Stomach (tissue), 8 donors: ENCODE measurements at regions not wholly inside any gene's neighbourhood (a gene's known extent, or its start where the extent isn't known, plus 50 kb on each side); places are given as distances from the start of the nearest gene placed in this dataset.
A peak's percentile ranks its signal among the peaks of the same experiment; 100 is the strongest.

ENCODE experiments used
- DNase-seq, 2 donors: peaks; one replicate each; pipeline versions ENCODE4 v3.0.0 to v3.0.0-alpha.2; 2013 to 2019
- H3K27ac ChIP-seq, 5 donors: fragments of 200-600 bp in 4 of 5; sonication (generic) in 4 of 5; one replicate each; pipeline ENCODE4 v1.5.1; 2013 to 2019; ENCODE audit warnings: mild to moderate bottlenecking in 1 of 5, moderate library complexity in 1 of 5
- H3K27me3 ChIP-seq, 3 donors: fragments of 200-600 bp; sonication (generic); one replicate each; pipeline ENCODE4 v1.5.1; 2017 to 2019; ENCODE audit warnings: mixed run types in 1 of 3
- H3K36me3 ChIP-seq, 4 donors: fragments of 200-600 bp; sonication (generic); 1 replicate in 3 of 4; 2 replicates in 1 of 4; pipeline ENCODE4 v1.5.1; 2016 to 2019
- H3K4me1 ChIP-seq, 4 donors: fragments of 200-600 bp; sonication (generic); one replicate each; pipeline ENCODE4 v1.5.1; 2016 to 2019
- H3K4me3 ChIP-seq, 4 donors: fragments of 200-600 bp; sonication (generic) in 3 of 4; one replicate each; pipeline ENCODE4 v1.5.1; 2016 to 2019; ENCODE audit warnings: mild to moderate bottlenecking in 1 of 4
- H3K9me3 ChIP-seq, 4 donors: fragments of 200-600 bp; sonication (generic); one replicate each; pipeline ENCODE4 v1.5.1; 2016 to 2019
- EP300 ChIP-seq: sonication (generic); formaldehyde crosslinking; IDR thresholded peaks from one replicate; pipeline ENCODE4 v1.6.1; 2017; ENCODE audit warnings: antibody characterized with exemption
- POLR2A ChIP-seq, 4 donors: fragments of 450-650 bp; IDR thresholded peaks; one replicate each; pipeline ENCODE4 v1.6.1; 2016; ENCODE audit warnings: antibody characterized with exemption in 4 of 4, control low read depth in 2 of 4, mild to moderate bottlenecking in 1 of 4, moderate library complexity in 1 of 4
- POLR2AphosphoS5 ChIP-seq, 3 donors: sonication (generic); formaldehyde crosslinking; IDR thresholded peaks; one replicate each; pipeline ENCODE4 v1.6.1; 2016; ENCODE audit warnings: antibody characterized with exemption in 3 of 3
- WGBS, 5 donors: extraction: QIAGEN DNeasy Blood & Tissue Kit in 3 of 5; methylation state at CpG; one replicate each; pipeline versions ENCODE4 v1.1.5 to v1.1.7; 2013 to 2018; 5-methylcytosine and 5-hydroxymethylcytosine counted together
- intact Hi-C: fragments of 100-400 bp; cut with DNase I; formaldehyde crosslinking; loops from one replicate; pipeline ENCODE4 v1.15.1; 2023; ENCODE audit warnings: low total_unique reads
- TF ChIP-seq, protein P1 (sequence below), 7 experiments: fragments of 450-650 bp in 4 of 7; fragments of 200-600 bp in 3 of 7; sonication (generic) in 3 of 7; IDR thresholded peaks; one replicate each; pipeline ENCODE4 v1.5.1; 2016 to 2019; ENCODE audit warnings: antibody characterized with exemption in 7 of 7, control low read depth in 2 of 7, mild to moderate bottlenecking in 1 of 7
- donor health status: healthy with polysubstance abuse.
- donor health status: Bipolar disorder and iron deficiency.
- donor health status: healthy.

DNA sequence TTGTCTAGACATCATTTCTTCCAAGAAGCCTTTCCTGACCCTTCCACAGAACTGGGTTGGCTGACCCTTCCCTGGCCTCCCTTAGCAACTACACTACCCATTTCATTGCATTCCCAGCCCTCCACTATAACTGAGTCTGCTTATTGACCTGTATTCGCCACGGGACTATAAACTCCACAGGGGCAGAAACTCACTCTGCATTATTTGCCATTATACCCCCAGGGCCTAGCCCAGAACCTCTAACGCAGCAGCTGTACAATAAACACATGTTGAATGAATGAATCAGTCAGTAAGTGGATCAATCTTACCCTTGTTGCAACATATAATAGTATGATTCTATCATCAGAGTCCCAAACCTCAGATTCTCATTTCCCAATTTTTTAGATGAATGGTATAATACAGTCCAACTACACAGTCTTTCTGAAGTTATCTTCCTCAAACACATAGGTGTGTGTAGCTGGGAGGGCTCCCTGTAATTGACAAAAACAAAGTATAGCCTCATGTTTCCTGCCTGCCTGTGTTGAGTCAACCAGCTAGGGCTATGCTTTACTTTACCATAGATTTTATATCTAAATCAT is 209.3 kb downstream of the CHIC2 start:
- no peaks in the 10 kb centered on the region for H3K9me3 ChIP-seq
- H3K4me3 ChIP-seq, result no peak overlapping the region
- intact Hi-C loops, result no loop called here
- peak overlapping the region in 3 of 5 donors; percentile 24 to 65 (median 43) for H3K27ac ChIP-seq
- DNase-seq, result no peak
- 58 to 79% (median 74%) methylated on average over 3 of the region's 3 CpGs for WGBS, 5 donors
- no peaks in the 10 kb centered on the region for H3K4me1 ChIP-seq
- H3K27me3 ChIP-seq, result no peaks in the 10 kb centered on the region
- H3K36me3 ChIP-seq, result no peaks in the 10 kb centered on the region
- no peak for TF ChIP-seq POLR2AphosphoS5 (IDR thresholded peaks at IDR 0.05)
- TF ChIP-seq, protein P1, sequence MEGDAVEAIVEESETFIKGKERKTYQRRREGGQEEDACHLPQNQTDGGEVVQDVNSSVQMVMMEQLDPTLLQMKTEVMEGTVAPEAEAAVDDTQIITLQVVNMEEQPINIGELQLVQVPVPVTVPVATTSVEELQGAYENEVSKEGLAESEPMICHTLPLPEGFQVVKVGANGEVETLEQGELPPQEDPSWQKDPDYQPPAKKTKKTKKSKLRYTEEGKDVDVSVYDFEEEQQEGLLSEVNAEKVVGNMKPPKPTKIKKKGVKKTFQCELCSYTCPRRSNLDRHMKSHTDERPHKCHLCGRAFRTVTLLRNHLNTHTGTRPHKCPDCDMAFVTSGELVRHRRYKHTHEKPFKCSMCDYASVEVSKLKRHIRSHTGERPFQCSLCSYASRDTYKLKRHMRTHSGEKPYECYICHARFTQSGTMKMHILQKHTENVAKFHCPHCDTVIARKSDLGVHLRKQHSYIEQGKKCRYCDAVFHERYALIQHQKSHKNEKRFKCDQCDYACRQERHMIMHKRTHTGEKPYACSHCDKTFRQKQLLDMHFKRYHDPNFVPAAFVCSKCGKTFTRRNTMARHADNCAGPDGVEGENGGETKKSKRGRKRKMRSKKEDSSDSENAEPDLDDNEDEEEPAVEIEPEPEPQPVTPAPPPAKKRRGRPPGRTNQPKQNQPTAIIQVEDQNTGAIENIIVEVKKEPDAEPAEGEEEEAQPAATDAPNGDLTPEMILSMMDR (IDR thresholded peaks at IDR 0.05), result no peak
- no peak for TF ChIP-seq POLR2A (IDR thresholded peaks at IDR 0.05)
- TF ChIP-seq EP300, result no peak

DNA sequence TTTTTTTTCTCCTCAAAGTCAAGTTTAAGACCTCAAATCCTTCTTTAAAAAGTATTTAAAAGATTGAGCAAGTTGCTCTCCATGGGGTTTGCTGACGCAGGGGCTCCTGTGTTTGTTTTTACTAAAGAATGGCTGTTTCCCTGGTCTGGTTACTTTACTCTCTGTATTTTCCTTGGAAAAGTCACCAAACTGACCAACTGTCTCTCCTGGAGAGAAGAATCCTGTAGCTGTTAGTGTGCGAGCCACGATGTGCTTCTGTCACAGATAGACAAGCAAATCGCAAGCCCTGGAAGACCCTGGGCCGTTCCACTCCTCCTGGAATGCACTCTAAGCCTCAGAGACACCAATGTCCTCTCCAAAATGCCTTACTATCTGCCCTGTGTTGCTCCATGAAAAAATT is 212.1 kb downstream of the CHIC2 start:
- DNase-seq, result no peak
- H3K4me1 ChIP-seq, result no peaks in the 10 kb centered on the region
- H3K27ac ChIP-seq, result peak overlapping the region in 1 of 5 donors; percentile 35
- H3K9me3 ChIP-seq, result no peaks in the 10 kb centered on the region
- TF ChIP-seq, protein P1 (IDR thresholded peaks at IDR 0.05), result no peak
- no peak for TF ChIP-seq POLR2AphosphoS5 (IDR thresholded peaks at IDR 0.05)
- no peak for TF ChIP-seq POLR2A (IDR thresholded peaks at IDR 0.05)
- TF ChIP-seq EP300, result no peak
- 47 to 58% (median 53%) methylated on average over 5 of the region's 5 CpGs for WGBS, 5 donors
- intact Hi-C loops, result no loop called here
- no peaks in the 10 kb centered on the region for H3K36me3 ChIP-seq
- no peaks in the 10 kb centered on the region for H3K27me3 ChIP-seq
- H3K4me3 ChIP-seq, result no peak overlapping the region

DNA sequence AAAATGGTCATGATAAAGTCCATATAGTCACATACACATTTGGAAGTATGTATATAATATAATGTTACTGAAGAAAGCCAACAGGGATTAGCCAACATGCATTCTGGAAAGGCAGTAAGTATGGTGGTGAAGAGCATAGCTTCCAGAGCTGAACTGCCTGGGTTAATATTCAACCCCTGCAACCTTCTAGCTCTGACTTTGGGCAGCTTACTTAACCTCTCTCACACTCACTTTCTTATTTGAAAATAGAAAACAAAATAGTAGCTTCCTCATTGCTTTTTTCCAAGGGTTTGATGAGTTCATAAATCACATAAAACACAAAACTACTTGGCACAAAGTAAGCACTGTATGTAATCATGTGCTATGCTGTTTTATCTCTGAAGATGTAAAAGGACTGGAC is 216.4 kb downstream of the CHIC2 start:
- Histone ChIP-seq H3K4me3 (no peak overlapping the region), H3K27me3 (no peaks in the 10 kb centered on the region), H3K27ac (no peak overlapping the region), H3K36me3 (no peaks in the 10 kb centered on the region), H3K4me1 (no peaks in the 10 kb centered on the region), H3K9me3 (no peaks in the 10 kb centered on the region)
- intact Hi-C loops, result loop anchor here (10.0 kb wide), 1 partner anchor 177 kb away; no protein-coding TSS in a partner anchor
- TF ChIP-seq EP300 (no peak), POLR2A (IDR thresholded peaks at IDR 0.05) (no peak), POLR2AphosphoS5 (IDR thresholded peaks at IDR 0.05) (no peak)
- TF ChIP-seq, protein P1 (IDR thresholded peaks at IDR 0.05), result no peak
- DNase-seq, result peak in 1 of 2 donors; percentile 34

DNA sequence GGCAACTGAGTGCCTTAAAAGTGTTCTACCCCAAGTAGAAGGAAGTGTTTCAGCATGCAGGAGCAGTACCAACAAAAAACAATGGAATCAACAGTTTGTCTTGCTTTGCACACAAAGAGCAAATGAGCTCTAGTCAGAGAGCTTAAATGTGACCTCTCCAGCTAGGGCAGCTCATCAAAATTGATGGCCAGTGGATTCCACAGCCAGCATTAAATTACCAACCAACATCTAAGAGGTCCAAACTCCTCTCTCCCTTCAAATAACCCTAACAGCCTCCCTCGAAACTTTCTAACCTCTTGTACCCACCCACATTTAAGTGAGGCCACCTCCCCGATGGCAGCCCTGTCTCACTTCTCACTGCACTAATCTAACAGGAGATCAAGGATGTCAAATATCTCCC is 219.9 kb downstream of the CHIC2 start:
- no peaks in the 10 kb centered on the region for H3K27me3 ChIP-seq
- intact Hi-C loops, result loop anchor here (10.0 kb wide), 1 partner anchor 180 kb away; no protein-coding TSS in a partner anchor
- H3K4me3 ChIP-seq, result no peak overlapping the region
- no peaks in the 10 kb centered on the region for H3K4me1 ChIP-seq
- TF ChIP-seq EP300, result no peak
- TF ChIP-seq POLR2AphosphoS5 (IDR thresholded peaks at IDR 0.05), result no peak
- TF ChIP-seq, protein P1 (IDR thresholded peaks at IDR 0.05), result no peak
- TF ChIP-seq POLR2A (IDR thresholded peaks at IDR 0.05), result no peak
- no peak overlapping the region for H3K27ac ChIP-seq
- no peak for DNase-seq
- no peaks in the 10 kb centered on the region for H3K36me3 ChIP-seq
- WGBS, 5 donors, result 79 to 90% (median 85%) methylated on average over 2 of the region's 2 CpGs
- no peaks in the 10 kb centered on the region for H3K9me3 ChIP-seq
